GM21825 (cell line): ENCODE measurements at regions not wholly inside any gene's neighbourhood (a gene's known extent, or its start where the extent isn't known, plus 50 kb on each side); places are given as distances from the start of the nearest gene placed in this dataset.

Experiments used
- ATAC-seq: cut with Tn5 transposase; IDR thresholded peaks from one replicate; pipeline ENCODE4 v1.9.1; 2021; ENCODE audit warnings: mild to moderate bottlenecking, moderate library complexity; ENCODE audit not compliant: unreplicated experiment

GRCh38 chr11:71078482-71078881, 173.9 kb downstream of the SHANK2 start:
- no peak for ATAC-seq

- ATAC-seq: no peak
Observed at GRCh38 chr11:71076525-71077304, 175.7 kb downstream of the SHANK2 start.

- no peak for ATAC-seq
Observed at GRCh38 chr11:71075871-71076420, 176.4 kb downstream of the SHANK2 start.

GRCh38 chr11:71075116-71075720, 177.2 kb downstream of the SHANK2 start:
- no peak for ATAC-seq

- ATAC-seq: no peak
Observed at GRCh38 chr11:71071736-71072509, 180.5 kb downstream of the SHANK2 start.

- ATAC-seq: no peak
Observed at GRCh38 chr11:71070490-71071453, 181.6 kb downstream of the SHANK2 start.

- no peak for ATAC-seq
Observed at GRCh38 chr11:71068963-71069362, 183.4 kb downstream of the SHANK2 start.

- ATAC-seq: no peak
Observed at GRCh38 chr11:71067753-71068152, 184.6 kb downstream of the SHANK2 start.

GRCh38 chr11:71066311-71066710, 186.1 kb downstream of the SHANK2 start:
- no peak for ATAC-seq

- no peak for ATAC-seq
Observed at GRCh38 chr11:71065841-71066240, 186.5 kb downstream of the SHANK2 start.

GRCh38 chr11:71064702-71065515, 187.5 kb downstream of the SHANK2 start:
- no peak for ATAC-seq

- no peak for ATAC-seq
Observed at GRCh38 chr11:71064183-71064582, 188.2 kb downstream of the SHANK2 start.

- ATAC-seq: no peak
Observed at GRCh38 chr11:71063129-71063528, 189.2 kb downstream of the SHANK2 start.

GRCh38 chr11:71062199-71062598, 190.2 kb downstream of the SHANK2 start:
- ATAC-seq: no peak

GRCh38 chr11:71060391-71060791, 192.0 kb downstream of the SHANK2 start:
- ATAC-seq: no peak

GRCh38 chr11:71059662-71060061, 192.7 kb downstream of the SHANK2 start:
- no peak for ATAC-seq

GRCh38 chr11:71055925-71056324, 196.5 kb downstream of the SHANK2 start:
- ATAC-seq: no peak
